Skeletal muscle satellite cell (primary cell): ENCODE measurements at regions not wholly inside any gene's neighbourhood (a gene's known extent, or its start where the extent isn't known, plus 50 kb on each side); places are given as distances from the start of the nearest gene placed in this dataset.

Experiments
- H3K27me3 ChIP-seq: 2 replicates; pipeline ENCODE4 v1.7.0; 2013; ENCODE audit warnings: low read length; ENCODE audit not compliant: control insufficient read depth, insufficient read depth
- H3K36me3 ChIP-seq: 2 replicates; pipeline ENCODE4 v1.7.0; 2013; ENCODE audit warnings: mild to moderate bottlenecking, control low read depth, low read length; ENCODE audit not compliant: insufficient read depth
- H3K4me1 ChIP-seq: 2 replicates; pipeline ENCODE4 v1.7.0; 2013; ENCODE audit warnings: low read length; ENCODE audit not compliant: control insufficient read depth, insufficient read depth
- H3K4me2 ChIP-seq: 2 replicates; pipeline ENCODE4 v1.7.0; 2013; ENCODE audit warnings: mild to moderate bottlenecking, low read length
- H3K4me3 ChIP-seq: 2 replicates; pipeline ENCODE4 v1.7.0; 2013; ENCODE audit warnings: low read length
- H3K9ac ChIP-seq: 2 replicates; pipeline ENCODE4 v1.7.0; 2013; ENCODE audit warnings: mild to moderate bottlenecking, low read depth, low read length, moderate library complexity
- H3K9me3 ChIP-seq: replicated peaks from 2 replicates; pipeline ENCODE4 v1.7.0; 2013; ENCODE audit warnings: mild to moderate bottlenecking, control low read depth, low read length

GRCh38 chr14:26935733-26936132 is 337.9 kb upstream of the NOVA1 start:
- H3K36me3 ChIP-seq = no peaks in the 10 kb centered on the region
- no peak overlapping the region for H3K4me2 ChIP-seq
- H3K4me3 ChIP-seq = no peak overlapping the region
- H3K9ac ChIP-seq = no peak overlapping the region
- H3K27me3 ChIP-seq = no peaks in the 10 kb centered on the region
- no peaks in the 10 kb centered on the region for H3K9me3 ChIP-seq
- no peaks in the 10 kb centered on the region for H3K4me1 ChIP-seq

- Histone ChIP-seq H3K4me1 (no peaks in the 10 kb centered on the region), H3K4me2 (no peak overlapping the region), H3K9me3 (no peaks in the 10 kb centered on the region), H3K27me3 (no peaks in the 10 kb centered on the region), H3K9ac (no peak overlapping the region), H3K4me3 (no peak overlapping the region), H3K36me3 (no peaks in the 10 kb centered on the region)
These were observed 340.2 kb upstream of the NOVA1 start for GRCh38 chr14:26938054-26938453.

- Histone ChIP-seq H3K4me1 (no peaks in the 10 kb centered on the region), H3K27me3 (no peaks in the 10 kb centered on the region)
These were observed 341.9 kb upstream of the NOVA1 start for GRCh38 chr14:26939755-26940154.

GRCh38 chr14:26941521-26941920 is 343.7 kb upstream of the NOVA1 start:
- Histone ChIP-seq H3K9me3 (no peaks in the 10 kb centered on the region), H3K36me3 (no peaks in the 10 kb centered on the region), H3K27me3 (no peaks in the 10 kb centered on the region), H3K4me1 (no peaks in the 10 kb centered on the region), H3K4me3 (no peak overlapping the region), H3K9ac (no peak overlapping the region), H3K4me2 (no peak overlapping the region)

More at GRCh38 chr14:26939755-26940154, 341.9 kb upstream of the NOVA1 start:
- Histone ChIP-seq H3K9ac (no peak overlapping the region), H3K4me3 (no peak overlapping the region), H3K4me2 (no peak overlapping the region), H3K9me3 (no peaks in the 10 kb centered on the region), H3K36me3 (no peaks in the 10 kb centered on the region)

- H3K9me3 ChIP-seq = no peaks in the 10 kb centered on the region
- no peaks in the 10 kb centered on the region for H3K27me3 ChIP-seq
These were observed 349.4 kb upstream of the NOVA1 start for GRCh38 chr14:26947265-26947664.

GRCh38 chr14:26959437-26959836 is 361.6 kb upstream of the NOVA1 start:
- Histone ChIP-seq H3K36me3 (no peaks in the 10 kb centered on the region), H3K9ac (no peak overlapping the region), H3K4me2 (no peak overlapping the region), H3K27me3 (no peaks in the 10 kb centered on the region), H3K4me3 (no peak overlapping the region), H3K9me3 (no peaks in the 10 kb centered on the region), H3K4me1 (no peaks in the 10 kb centered on the region)

More at GRCh38 chr14:26947265-26947664, 349.4 kb upstream of the NOVA1 start:
- Histone ChIP-seq H3K4me3 (no peak overlapping the region), H3K36me3 (no peaks in the 10 kb centered on the region), H3K4me1 (no peaks in the 10 kb centered on the region), H3K4me2 (no peak overlapping the region), H3K9ac (no peak overlapping the region)

GRCh38 chr14:26959972-26960660 is 362.3 kb upstream of the NOVA1 start:
- Histone ChIP-seq H3K9ac (no peak overlapping the region), H3K4me2 (no peak overlapping the region), H3K9me3 (no peaks in the 10 kb centered on the region), H3K4me1 (no peaks in the 10 kb centered on the region), H3K27me3 (no peaks in the 10 kb centered on the region), H3K36me3 (no peaks in the 10 kb centered on the region), H3K4me3 (no peak overlapping the region)

GRCh38 chr14:26963711-26964110 is 365.9 kb upstream of the NOVA1 start:
- Histone ChIP-seq H3K4me3 (no peak overlapping the region), H3K36me3 (no peaks in the 10 kb centered on the region), H3K4me2 (no peak overlapping the region), H3K4me1 (no peaks in the 10 kb centered on the region), H3K9ac (no peak overlapping the region), H3K27me3 (no peaks in the 10 kb centered on the region), H3K9me3 (no peaks in the 10 kb centered on the region)

GRCh38 chr14:26965490-26965889 is 367.7 kb upstream of the NOVA1 start:
- Histone ChIP-seq H3K9ac (no peak overlapping the region), H3K4me3 (no peak overlapping the region), H3K4me1 (no peaks in the 10 kb centered on the region), H3K36me3 (no peaks in the 10 kb centered on the region), H3K9me3 (no peaks in the 10 kb centered on the region), H3K4me2 (no peak overlapping the region), H3K27me3 (no peaks in the 10 kb centered on the region)

GRCh38 chr14:26966908-26967307 is 369.1 kb upstream of the NOVA1 start:
- no peak overlapping the region for H3K9ac ChIP-seq
- H3K27me3 ChIP-seq = no peaks in the 10 kb centered on the region
- no peaks in the 10 kb centered on the region for H3K4me1 ChIP-seq
- H3K36me3 ChIP-seq = no peaks in the 10 kb centered on the region
- H3K9me3 ChIP-seq = no peaks in the 10 kb centered on the region
- no peak overlapping the region for H3K4me3 ChIP-seq
- no peak overlapping the region for H3K4me2 ChIP-seq

GRCh38 chr14:26974965-26975364 is 377.1 kb upstream of the NOVA1 start:
- H3K27me3 ChIP-seq = no peaks in the 10 kb centered on the region
- H3K4me3 ChIP-seq = no peak overlapping the region
- H3K4me2 ChIP-seq = no peak overlapping the region
- H3K36me3 ChIP-seq = no peaks in the 10 kb centered on the region
- no peak overlapping the region for H3K9ac ChIP-seq
- H3K4me1 ChIP-seq = no peaks in the 10 kb centered on the region
- H3K9me3 ChIP-seq = no peaks in the 10 kb centered on the region

GRCh38 chr14:26982071-26982470 is 384.2 kb upstream of the NOVA1 start:
- Histone ChIP-seq H3K27me3 (no peaks in the 10 kb centered on the region), H3K4me3 (no peak overlapping the region), H3K9me3 (no peaks in the 10 kb centered on the region), H3K9ac (no peak overlapping the region), H3K36me3 (no peaks in the 10 kb centered on the region), H3K4me1 (no peaks in the 10 kb centered on the region), H3K4me2 (no peak overlapping the region)
